ENCODE measurements at regions not wholly inside any gene's neighbourhood (a gene's known extent, or its start where the extent isn't known, plus 50 kb on each side); places are given as distances from the start of the nearest gene placed in this dataset.

- no peak for TF ChIP-seq POLR2AphosphoS5 (IDR thresholded peaks at IDR 0.05)
- TF ChIP-seq CTCF (IDR thresholded peaks at IDR 0.05): no peak
- no peak for TF ChIP-seq POLR2A (IDR thresholded peaks at IDR 0.05)
- no peak for TF ChIP-seq EP300 (IDR thresholded peaks at IDR 0.05)
These were observed 78.6 kb upstream of the ADAMTS9 start for GRCh38 chr3:64766440-64766839.

Measured in gastroesophageal sphincter (tissue), 3 donors.